ENCODE measurements at regions not wholly inside any gene's neighbourhood (a gene's known extent, or its start where the extent isn't known, plus 50 kb on each side); places are given as distances from the start of the nearest gene placed in this dataset.

DNA sequence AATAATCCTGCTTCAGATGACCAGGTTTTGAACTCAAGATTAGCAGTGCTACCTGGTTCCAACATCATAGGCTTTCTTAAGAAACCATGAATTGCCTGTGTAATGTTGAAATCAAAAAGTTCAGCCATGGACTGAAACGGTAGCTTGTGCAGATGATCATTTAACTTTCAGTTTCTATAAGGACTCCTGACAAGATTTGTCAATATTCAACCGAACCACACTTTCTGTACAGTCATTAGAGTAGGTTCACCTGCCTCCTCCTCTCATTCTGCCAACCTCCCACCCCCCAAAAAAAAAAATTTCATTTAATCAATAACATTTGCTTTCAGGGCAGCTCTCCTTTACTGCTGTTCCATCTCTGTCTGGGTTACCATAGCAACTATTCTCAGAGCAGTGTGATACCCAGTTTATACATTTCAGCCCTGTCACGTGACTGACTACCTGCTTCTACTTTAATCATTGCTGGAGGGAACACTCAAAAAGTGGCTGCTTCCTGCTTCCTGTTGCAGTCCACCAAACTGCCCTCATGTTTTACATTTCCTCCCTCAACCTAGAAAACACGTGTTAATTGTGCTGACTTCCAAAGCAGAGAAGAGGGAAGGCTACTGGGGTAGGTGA lies 275.5 kb downstream of the SS18 start:
- Histone ChIP-seq H3K79me2 (ENCODE audit: insufficient read depth, low read length) (no peaks in the 10 kb centered on the region), H3K36me3 (ENCODE audit: insufficient read depth, low read length) (no peaks in the 10 kb centered on the region), H3K9ac (ENCODE audit: low read length) (no peak overlapping the region), H3K4me2 (ENCODE audit: low read length) (no peak overlapping the region), H2AFZ (ENCODE audit: low read length) (no peak overlapping the region), H3F3A (ENCODE audit: insufficient read depth, low read length) (no peaks in the 10 kb centered on the region), H3K27ac (ENCODE audit: low read depth, low read length, poor library complexity, severe bottlenecking) (no peak overlapping the region), H3K4me1 (ENCODE audit: insufficient read depth, low read length, severe bottlenecking) (no peaks in the 10 kb centered on the region), H3K4me3 (ENCODE audit: low read depth, low read length, poor library complexity, severe bottlenecking) (no peak overlapping the region), H3K27me3 (ENCODE audit: insufficient read depth, low read length) (no peaks in the 10 kb centered on the region; the same call in 1 of the 2 replicates), H3K9me3 (ENCODE audit: low read length) (no peaks in the 10 kb centered on the region), H4K20me1 (ENCODE audit: insufficient read depth, low read length) (no peaks in the 10 kb centered on the region), H3K9me2 (ENCODE audit: low read depth, low read length) (no peaks in the 10 kb centered on the region)
- TF ChIP-seq, protein P1, sequence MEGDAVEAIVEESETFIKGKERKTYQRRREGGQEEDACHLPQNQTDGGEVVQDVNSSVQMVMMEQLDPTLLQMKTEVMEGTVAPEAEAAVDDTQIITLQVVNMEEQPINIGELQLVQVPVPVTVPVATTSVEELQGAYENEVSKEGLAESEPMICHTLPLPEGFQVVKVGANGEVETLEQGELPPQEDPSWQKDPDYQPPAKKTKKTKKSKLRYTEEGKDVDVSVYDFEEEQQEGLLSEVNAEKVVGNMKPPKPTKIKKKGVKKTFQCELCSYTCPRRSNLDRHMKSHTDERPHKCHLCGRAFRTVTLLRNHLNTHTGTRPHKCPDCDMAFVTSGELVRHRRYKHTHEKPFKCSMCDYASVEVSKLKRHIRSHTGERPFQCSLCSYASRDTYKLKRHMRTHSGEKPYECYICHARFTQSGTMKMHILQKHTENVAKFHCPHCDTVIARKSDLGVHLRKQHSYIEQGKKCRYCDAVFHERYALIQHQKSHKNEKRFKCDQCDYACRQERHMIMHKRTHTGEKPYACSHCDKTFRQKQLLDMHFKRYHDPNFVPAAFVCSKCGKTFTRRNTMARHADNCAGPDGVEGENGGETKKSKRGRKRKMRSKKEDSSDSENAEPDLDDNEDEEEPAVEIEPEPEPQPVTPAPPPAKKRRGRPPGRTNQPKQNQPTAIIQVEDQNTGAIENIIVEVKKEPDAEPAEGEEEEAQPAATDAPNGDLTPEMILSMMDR (IDR thresholded peaks at IDR 0.05; ENCODE audit: low read length) = no peak
- TF ChIP-seq EZH2 (IDR thresholded peaks at IDR 0.05; ENCODE audit: borderline replicate concordance, low read length) = no peak

DNA sequence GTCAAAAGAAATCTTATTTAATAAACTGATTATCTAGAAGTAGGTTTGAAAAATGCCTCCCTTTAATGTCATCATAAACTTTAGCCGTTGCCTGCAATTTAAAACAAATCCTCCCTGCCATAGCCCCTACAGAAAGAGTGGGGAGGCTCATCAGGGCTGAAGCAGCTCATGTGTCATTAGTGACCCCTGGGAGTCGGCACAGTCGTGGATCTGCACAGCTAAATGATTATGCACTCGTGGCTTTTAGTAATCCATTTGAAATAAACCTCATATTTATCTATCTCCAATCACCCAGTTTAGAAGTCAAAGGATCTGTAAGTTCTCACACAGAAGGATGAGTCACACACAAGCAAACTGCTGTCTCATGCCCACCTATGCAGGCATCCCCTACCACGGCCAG lies 277.3 kb downstream of the SS18 start:
- no peak overlapping the region for H3K4me2 ChIP-seq (ENCODE audit: low read length)
- no peaks in the 10 kb centered on the region for H3F3A ChIP-seq (ENCODE audit: insufficient read depth, low read length)
- H3K4me3 ChIP-seq (ENCODE audit: low read depth, low read length, poor library complexity, severe bottlenecking) = no peak overlapping the region
- no peaks in the 10 kb centered on the region for H3K9me2 ChIP-seq (ENCODE audit: low read depth, low read length)
- no peaks in the 10 kb centered on the region for H3K4me1 ChIP-seq (ENCODE audit: insufficient read depth, low read length, severe bottlenecking)
- H4K20me1 ChIP-seq (ENCODE audit: insufficient read depth, low read length) = no peaks in the 10 kb centered on the region
- H3K27ac ChIP-seq (ENCODE audit: low read depth, low read length, poor library complexity, severe bottlenecking) = no peak overlapping the region
- TF ChIP-seq, protein P1 (IDR thresholded peaks at IDR 0.05; ENCODE audit: low read length) = no peak
- no peak for TF ChIP-seq EZH2 (IDR thresholded peaks at IDR 0.05; ENCODE audit: borderline replicate concordance, low read length)
- no peaks in the 10 kb centered on the region; the same call in 1 of the 2 replicates for H3K27me3 ChIP-seq (ENCODE audit: insufficient read depth, low read length)
- H3K9me3 ChIP-seq (ENCODE audit: low read length) = no peaks in the 10 kb centered on the region
- H3K36me3 ChIP-seq (ENCODE audit: insufficient read depth, low read length) = no peaks in the 10 kb centered on the region
- no peaks in the 10 kb centered on the region for H3K79me2 ChIP-seq (ENCODE audit: insufficient read depth, low read length)
- no peak overlapping the region for H3K9ac ChIP-seq (ENCODE audit: low read length)
- no peak overlapping the region for H2AFZ ChIP-seq (ENCODE audit: low read length)

DNA sequence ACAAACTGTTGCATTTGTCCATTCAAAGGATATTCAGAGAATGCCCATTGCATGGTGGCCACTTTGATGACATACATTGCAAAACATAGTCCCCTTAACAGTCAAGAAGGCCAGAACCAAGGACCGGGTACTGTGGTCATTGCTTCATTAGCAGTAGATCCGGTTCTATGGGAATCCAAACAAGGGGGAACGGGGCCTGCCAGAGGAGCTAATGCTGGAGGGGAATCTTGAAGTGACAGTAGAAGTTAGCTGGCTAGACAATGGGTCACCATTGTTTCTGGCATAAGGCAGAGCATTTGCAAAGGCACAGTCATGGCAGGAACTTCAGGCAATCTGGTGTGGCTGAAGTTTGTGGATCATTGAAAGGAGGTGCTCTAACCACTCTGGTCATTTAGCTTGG lies 279.7 kb downstream of the SS18 start:
- no peak for TF ChIP-seq EZH2 (IDR thresholded peaks at IDR 0.05; ENCODE audit: borderline replicate concordance, low read length)
- TF ChIP-seq, protein P1 (IDR thresholded peaks at IDR 0.05; ENCODE audit: low read length) = no peak
- H3F3A ChIP-seq (ENCODE audit: insufficient read depth, low read length) = no peaks in the 10 kb centered on the region
- no peak overlapping the region for H3K4me3 ChIP-seq (ENCODE audit: low read depth, low read length, poor library complexity, severe bottlenecking)
- no peaks in the 10 kb centered on the region for H3K79me2 ChIP-seq (ENCODE audit: insufficient read depth, low read length)
- H3K27ac ChIP-seq (ENCODE audit: low read depth, low read length, poor library complexity, severe bottlenecking) = no peak overlapping the region
- no peaks in the 10 kb centered on the region for H4K20me1 ChIP-seq (ENCODE audit: insufficient read depth, low read length)
- H3K4me1 ChIP-seq (ENCODE audit: insufficient read depth, low read length, severe bottlenecking) = no peaks in the 10 kb centered on the region
- H2AFZ ChIP-seq (ENCODE audit: low read length) = no peak overlapping the region
- H3K9me2 ChIP-seq (ENCODE audit: low read depth, low read length) = no peaks in the 10 kb centered on the region
- no peaks in the 10 kb centered on the region for H3K9me3 ChIP-seq (ENCODE audit: low read length)
- H3K36me3 ChIP-seq (ENCODE audit: insufficient read depth, low read length) = no peaks in the 10 kb centered on the region
- no peak overlapping the region for H3K4me2 ChIP-seq (ENCODE audit: low read length)
- no peak overlapping the region for H3K9ac ChIP-seq (ENCODE audit: low read length)
- no peaks in the 10 kb centered on the region; the same call in 1 of the 2 replicates for H3K27me3 ChIP-seq (ENCODE audit: insufficient read depth, low read length)

Data from OCI-LY1 (cell line).